ENCODE measurements at regions not wholly inside any gene's neighbourhood (a gene's known extent, or its start where the extent isn't known, plus 50 kb on each side); places are given as distances from the start of the nearest gene placed in this dataset.

DNA sequence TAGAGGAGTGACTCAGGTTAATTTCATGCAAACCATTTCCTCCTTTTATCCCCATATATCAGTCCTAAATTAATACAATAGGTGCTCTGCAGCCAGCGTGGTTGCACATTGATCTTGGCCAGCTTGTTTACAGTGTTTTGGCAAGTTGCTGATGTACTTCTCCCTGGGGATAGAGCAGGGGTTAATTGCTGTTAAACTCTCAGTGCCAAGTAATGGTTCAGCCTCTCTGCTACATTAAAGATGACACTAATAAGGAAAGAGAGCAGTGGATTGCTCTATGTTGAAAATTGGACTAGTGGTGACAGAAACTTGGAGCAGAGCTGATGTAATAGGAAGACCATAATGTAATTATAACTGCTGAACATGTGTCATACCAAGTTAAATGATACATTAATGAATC is 717.5 kb downstream of the RERGL start:
- TF ChIP-seq, protein P1, sequence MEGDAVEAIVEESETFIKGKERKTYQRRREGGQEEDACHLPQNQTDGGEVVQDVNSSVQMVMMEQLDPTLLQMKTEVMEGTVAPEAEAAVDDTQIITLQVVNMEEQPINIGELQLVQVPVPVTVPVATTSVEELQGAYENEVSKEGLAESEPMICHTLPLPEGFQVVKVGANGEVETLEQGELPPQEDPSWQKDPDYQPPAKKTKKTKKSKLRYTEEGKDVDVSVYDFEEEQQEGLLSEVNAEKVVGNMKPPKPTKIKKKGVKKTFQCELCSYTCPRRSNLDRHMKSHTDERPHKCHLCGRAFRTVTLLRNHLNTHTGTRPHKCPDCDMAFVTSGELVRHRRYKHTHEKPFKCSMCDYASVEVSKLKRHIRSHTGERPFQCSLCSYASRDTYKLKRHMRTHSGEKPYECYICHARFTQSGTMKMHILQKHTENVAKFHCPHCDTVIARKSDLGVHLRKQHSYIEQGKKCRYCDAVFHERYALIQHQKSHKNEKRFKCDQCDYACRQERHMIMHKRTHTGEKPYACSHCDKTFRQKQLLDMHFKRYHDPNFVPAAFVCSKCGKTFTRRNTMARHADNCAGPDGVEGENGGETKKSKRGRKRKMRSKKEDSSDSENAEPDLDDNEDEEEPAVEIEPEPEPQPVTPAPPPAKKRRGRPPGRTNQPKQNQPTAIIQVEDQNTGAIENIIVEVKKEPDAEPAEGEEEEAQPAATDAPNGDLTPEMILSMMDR (IDR thresholded peaks at IDR 0.05; ENCODE audit: insufficient read depth, low read length, severe bottlenecking): no peak
- Histone ChIP-seq H3K36me3 (ENCODE audit: control insufficient read depth, insufficient read depth, low read length) (no peaks in the 10 kb centered on the region), H3K4me3 (ENCODE audit: low read depth, low read length) (no peak overlapping the region), H3K27me3 (ENCODE audit: control insufficient read depth, insufficient read depth, low read length) (no peaks in the 10 kb centered on the region)
- FAIRE-seq: no peak
- no peak for DNase-seq (ENCODE audit: low read depth)

DNA sequence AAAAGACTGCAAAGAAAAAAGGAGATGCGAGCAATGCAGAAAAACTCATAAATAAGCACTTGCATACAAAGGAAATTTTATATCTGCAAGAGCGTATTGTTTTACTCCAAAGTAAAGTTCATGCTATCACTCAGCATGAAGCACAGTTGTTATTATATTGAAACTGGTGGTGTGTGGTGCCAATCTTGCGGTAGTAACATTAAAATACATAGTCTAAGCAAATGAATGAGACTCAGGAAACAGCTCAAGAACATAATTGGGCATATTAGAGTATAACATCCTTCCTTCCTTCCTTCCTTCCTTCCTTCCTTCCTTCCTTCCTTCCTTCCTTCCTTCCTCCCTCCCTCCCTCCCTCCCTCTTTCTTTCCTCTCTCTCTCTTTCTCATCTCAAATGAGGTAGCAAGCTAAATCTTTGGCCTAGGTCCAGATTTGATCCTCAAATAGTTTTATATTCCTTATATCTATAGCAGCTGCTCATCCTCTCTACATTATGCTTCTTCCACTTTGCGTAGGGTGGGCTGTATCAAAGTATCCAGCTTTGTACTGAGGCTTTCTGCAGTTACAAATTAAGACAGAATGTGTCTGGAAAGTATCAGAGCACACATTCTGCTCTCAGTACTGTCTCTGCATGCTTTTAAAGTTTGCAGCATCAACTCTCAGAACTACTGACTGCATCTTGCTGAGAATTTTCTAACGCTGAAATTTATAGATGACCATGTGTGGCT is 718.3 kb downstream of the RERGL start:
- FAIRE-seq: no peak
- H3K36me3 ChIP-seq (ENCODE audit: control insufficient read depth, insufficient read depth, low read length): no peaks in the 10 kb centered on the region
- no peak for DNase-seq (ENCODE audit: low read depth)
- no peak overlapping the region for H3K4me3 ChIP-seq (ENCODE audit: low read depth, low read length)
- H3K27me3 ChIP-seq (ENCODE audit: control insufficient read depth, insufficient read depth, low read length): no peaks in the 10 kb centered on the region
- TF ChIP-seq, protein P1 (IDR thresholded peaks at IDR 0.05; ENCODE audit: insufficient read depth, low read length, severe bottlenecking): no peak

DNA sequence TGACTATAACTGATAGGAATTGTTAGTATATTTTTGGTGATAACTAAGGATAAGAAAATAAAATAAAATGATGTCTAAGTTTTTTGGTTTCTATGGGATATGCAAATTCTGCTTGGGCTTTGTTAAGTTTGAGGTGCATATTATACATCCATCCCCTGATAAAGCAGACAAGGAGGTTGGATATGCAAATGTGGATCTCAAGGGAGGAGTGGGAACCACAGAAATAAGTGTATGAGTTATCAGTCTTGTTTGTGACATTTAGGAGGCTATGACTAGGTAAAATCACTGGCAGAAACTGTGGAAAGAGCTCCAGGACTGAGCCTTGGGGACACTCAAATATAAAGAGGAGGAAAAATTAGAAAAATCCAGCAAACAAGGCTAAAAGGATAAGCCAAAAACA is 719.4 kb downstream of the RERGL start:
- FAIRE-seq: no peak
- DNase-seq (ENCODE audit: low read depth): no peak
- no peak overlapping the region for H3K4me3 ChIP-seq (ENCODE audit: low read depth, low read length)
- TF ChIP-seq, protein P1 (IDR thresholded peaks at IDR 0.05; ENCODE audit: insufficient read depth, low read length, severe bottlenecking): no peak
- H3K27me3 ChIP-seq (ENCODE audit: control insufficient read depth, insufficient read depth, low read length): no peaks in the 10 kb centered on the region
- H3K36me3 ChIP-seq (ENCODE audit: control insufficient read depth, insufficient read depth, low read length): no peaks in the 10 kb centered on the region

DNA sequence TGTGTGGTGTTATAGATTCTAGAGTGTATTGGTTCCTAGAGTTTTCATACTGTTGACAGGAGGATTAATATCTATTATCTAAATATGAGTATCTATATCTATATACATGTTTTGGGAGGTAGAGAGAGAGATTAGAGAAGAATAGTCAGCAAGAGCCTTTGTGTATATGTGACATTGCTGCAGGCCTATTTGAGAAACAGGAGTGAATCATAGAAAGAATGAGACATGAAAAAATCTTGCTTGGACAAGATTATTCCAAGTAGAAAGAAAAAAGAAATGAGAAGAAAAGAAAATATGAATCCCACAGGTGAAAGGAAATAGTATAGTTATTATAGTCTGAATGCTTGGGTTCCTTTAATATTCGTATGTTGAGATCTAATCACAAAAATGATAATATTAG is 720.4 kb downstream of the RERGL start:
- Histone ChIP-seq H3K36me3 (ENCODE audit: control insufficient read depth, insufficient read depth, low read length) (no peaks in the 10 kb centered on the region), H3K27me3 (ENCODE audit: control insufficient read depth, insufficient read depth, low read length) (no peaks in the 10 kb centered on the region), H3K4me3 (ENCODE audit: low read depth, low read length) (no peak overlapping the region)
- no peak for FAIRE-seq
- TF ChIP-seq, protein P1 (IDR thresholded peaks at IDR 0.05; ENCODE audit: insufficient read depth, low read length, severe bottlenecking): no peak
- peak; percentile 53 for DNase-seq (ENCODE audit: low read depth)

DNA sequence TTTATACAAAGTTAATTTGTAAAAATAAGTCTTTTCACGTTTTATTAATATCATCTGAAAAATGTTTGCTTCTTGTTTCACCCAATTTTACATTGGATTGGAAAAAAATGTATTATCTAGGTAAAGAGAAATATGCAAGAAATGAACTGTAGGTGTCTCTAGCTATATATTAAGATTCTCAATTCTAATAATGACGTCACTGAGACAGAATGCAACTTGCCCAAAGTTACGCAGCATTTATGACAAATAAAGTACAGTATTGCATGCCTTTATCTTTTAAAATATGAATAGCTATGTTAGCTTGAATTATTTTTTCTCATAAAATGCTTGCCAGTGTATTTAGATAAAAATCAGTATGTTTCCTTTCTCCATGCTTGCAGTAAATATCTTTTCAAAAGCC is 728.8 kb downstream of the RERGL start:
- H3K27me3 ChIP-seq (ENCODE audit: control insufficient read depth, insufficient read depth, low read length): no peaks in the 10 kb centered on the region
- no peak for FAIRE-seq
- peak; percentile 29 for DNase-seq (ENCODE audit: low read depth)
- TF ChIP-seq, protein P1 (IDR thresholded peaks at IDR 0.05; ENCODE audit: insufficient read depth, low read length, severe bottlenecking): no peak
- no peaks in the 10 kb centered on the region for H3K36me3 ChIP-seq (ENCODE audit: control insufficient read depth, insufficient read depth, low read length)
- H3K4me3 ChIP-seq (ENCODE audit: low read depth, low read length): no peak overlapping the region

DNA sequence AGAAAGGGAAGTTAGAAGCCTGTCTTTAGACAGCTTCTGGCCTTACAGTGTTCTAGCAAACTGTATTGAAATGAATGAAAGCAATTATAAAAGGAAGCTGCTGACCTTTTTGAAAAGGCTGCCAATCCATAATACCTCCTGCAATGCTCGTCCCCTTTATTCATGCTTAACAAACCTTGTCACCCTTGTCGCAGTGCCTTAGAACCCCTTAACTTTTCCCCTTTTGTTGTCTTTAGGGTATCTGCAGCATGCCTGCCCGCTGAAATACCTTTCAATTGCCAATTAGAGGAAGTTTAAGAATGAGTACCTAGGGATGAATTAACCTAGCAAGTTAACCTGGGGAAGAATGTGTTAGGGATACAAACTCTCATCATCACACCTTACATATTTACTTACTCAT is 731.2 kb downstream of the RERGL start:
- Histone ChIP-seq H3K27me3 (ENCODE audit: control insufficient read depth, insufficient read depth, low read length) (no peaks in the 10 kb centered on the region), H3K4me3 (ENCODE audit: low read depth, low read length) (no peak overlapping the region), H3K36me3 (ENCODE audit: control insufficient read depth, insufficient read depth, low read length) (no peaks in the 10 kb centered on the region)
- TF ChIP-seq, protein P1 (IDR thresholded peaks at IDR 0.05; ENCODE audit: insufficient read depth, low read length, severe bottlenecking): no peak
- DNase-seq (ENCODE audit: low read depth): no peak
- FAIRE-seq: no peak

Data from bronchial epithelial cell (primary cell).